ENCODE measurements at regions not wholly inside any gene's neighbourhood (a gene's known extent, or its start where the extent isn't known, plus 50 kb on each side); places are given as distances from the start of the nearest gene placed in this dataset.

DNA sequence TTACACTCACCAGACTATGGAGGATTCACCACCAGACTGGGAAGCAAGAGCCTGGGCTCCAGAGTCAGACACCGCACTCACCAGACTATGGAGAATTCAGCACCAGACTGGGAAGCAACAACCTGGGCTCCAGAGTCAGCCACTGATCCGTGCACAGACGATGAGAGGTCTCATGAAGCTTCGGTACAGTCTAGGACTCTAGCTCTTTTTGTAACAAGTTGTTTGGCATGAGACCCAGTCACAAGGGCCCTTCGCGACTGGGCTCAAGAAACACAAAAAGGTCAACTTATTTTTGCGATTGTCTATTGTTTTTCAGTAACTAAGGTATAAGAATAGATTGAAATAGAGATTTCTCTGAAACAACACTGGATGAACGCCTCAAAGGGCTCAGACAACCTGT is 192.7 kb upstream of the ADAMTSL1 start:
- TF ChIP-seq, protein P1, sequence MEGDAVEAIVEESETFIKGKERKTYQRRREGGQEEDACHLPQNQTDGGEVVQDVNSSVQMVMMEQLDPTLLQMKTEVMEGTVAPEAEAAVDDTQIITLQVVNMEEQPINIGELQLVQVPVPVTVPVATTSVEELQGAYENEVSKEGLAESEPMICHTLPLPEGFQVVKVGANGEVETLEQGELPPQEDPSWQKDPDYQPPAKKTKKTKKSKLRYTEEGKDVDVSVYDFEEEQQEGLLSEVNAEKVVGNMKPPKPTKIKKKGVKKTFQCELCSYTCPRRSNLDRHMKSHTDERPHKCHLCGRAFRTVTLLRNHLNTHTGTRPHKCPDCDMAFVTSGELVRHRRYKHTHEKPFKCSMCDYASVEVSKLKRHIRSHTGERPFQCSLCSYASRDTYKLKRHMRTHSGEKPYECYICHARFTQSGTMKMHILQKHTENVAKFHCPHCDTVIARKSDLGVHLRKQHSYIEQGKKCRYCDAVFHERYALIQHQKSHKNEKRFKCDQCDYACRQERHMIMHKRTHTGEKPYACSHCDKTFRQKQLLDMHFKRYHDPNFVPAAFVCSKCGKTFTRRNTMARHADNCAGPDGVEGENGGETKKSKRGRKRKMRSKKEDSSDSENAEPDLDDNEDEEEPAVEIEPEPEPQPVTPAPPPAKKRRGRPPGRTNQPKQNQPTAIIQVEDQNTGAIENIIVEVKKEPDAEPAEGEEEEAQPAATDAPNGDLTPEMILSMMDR (conservative IDR thresholded peaks at IDR 0.05 in 1 of 2, IDR thresholded peaks at IDR 0.05 in 1 of 2; ENCODE audit: extremely low read depth in 1 of 2, insufficient read depth in 1 of 2, low read depth in 1 of 2, low read length in 2 of 2), result no peak
- TF ChIP-seq EZH2 (IDR thresholded peaks at IDR 0.05; ENCODE audit: borderline replicate concordance, low read length), result no peak
